Cardiac muscle cell (in vitro differentiated cells and primary cell): ENCODE measurements at regions not wholly inside any gene's neighbourhood (a gene's known extent, or its start where the extent isn't known, plus 50 kb on each side); places are given as distances from the start of the nearest gene placed in this dataset.

ENCODE experiments used
- DNase-seq, 2 donors: peaks; one replicate each; pipeline versions ENCODE4 v3.0.0 to v3.0.0-alpha.2; 2010 to 2017; ENCODE audit warnings: low read depth in 1 of 2, low spot score in 1 of 2
- H3K27ac ChIP-seq: fragments of 200-600 bp; sonication (generic); 2 replicates; pipeline ENCODE4 v1.5.1; 2016
- H3K27me3 ChIP-seq: fragments of 200-600 bp; sonication (generic); 2 replicates; pipeline ENCODE4 v1.6.0; 2016; ENCODE audit warnings: control low read depth
- H3K36me3 ChIP-seq: fragments of 200-600 bp; sonication (generic); 2 replicates; pipeline ENCODE4 v1.5.1; 2016; ENCODE audit warnings: control low read depth
- H3K4me1 ChIP-seq: fragments of 200-600 bp; sonication (generic); 2 replicates; pipeline ENCODE4 v1.8.1; 2017; ENCODE audit warnings: low read depth, mild to moderate bottlenecking, mixed run types
- H3K4me3 ChIP-seq: fragments of 200-600 bp; sonication (generic); 2 replicates; pipeline ENCODE4 v1.5.1; 2016; ENCODE audit warnings: mild to moderate bottlenecking
- H3K9me3 ChIP-seq: fragments of 200-600 bp; sonication (generic); 2 replicates; pipeline ENCODE4 v1.5.1; 2017; ENCODE audit warnings: low read depth, mild to moderate bottlenecking, control low read depth
- TF ChIP-seq, protein P1 (sequence below): IDR thresholded peaks from 2 replicates; pipeline ENCODE4 v1.5.1; 2012; ENCODE audit warnings: low read depth, mild to moderate bottlenecking, low read length

DNA sequence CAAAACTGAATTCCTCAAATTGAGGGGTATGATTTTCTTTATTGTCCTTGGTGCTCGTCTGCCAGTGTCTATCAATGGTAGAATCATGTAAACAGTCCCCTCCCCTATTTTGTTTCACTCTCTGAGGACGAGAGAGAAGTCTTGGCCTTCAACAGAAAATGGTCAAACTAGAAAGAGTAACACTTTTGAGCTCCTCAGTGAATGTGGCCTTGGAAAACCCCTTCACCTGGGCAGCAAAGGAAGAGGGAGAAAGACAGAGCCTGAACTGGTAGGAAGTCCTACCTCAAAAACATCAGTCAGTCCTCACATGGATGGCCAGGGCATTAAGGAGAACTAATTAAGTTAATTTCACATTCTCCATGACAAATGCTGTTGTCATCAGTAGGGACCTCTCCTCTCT, 86.1 kb upstream of the TOP3B start:
- no peaks in the 10 kb centered on the region for H3K9me3 ChIP-seq
- DNase-seq, result no peak
- H3K36me3 ChIP-seq, result no peaks in the 10 kb centered on the region
- no peaks in the 10 kb centered on the region for H3K4me1 ChIP-seq
- H3K4me3 ChIP-seq, result no peak overlapping the region
- H3K27me3 ChIP-seq, result peaks cover 92% of the 10 kb centered on the region
- TF ChIP-seq, protein P1, sequence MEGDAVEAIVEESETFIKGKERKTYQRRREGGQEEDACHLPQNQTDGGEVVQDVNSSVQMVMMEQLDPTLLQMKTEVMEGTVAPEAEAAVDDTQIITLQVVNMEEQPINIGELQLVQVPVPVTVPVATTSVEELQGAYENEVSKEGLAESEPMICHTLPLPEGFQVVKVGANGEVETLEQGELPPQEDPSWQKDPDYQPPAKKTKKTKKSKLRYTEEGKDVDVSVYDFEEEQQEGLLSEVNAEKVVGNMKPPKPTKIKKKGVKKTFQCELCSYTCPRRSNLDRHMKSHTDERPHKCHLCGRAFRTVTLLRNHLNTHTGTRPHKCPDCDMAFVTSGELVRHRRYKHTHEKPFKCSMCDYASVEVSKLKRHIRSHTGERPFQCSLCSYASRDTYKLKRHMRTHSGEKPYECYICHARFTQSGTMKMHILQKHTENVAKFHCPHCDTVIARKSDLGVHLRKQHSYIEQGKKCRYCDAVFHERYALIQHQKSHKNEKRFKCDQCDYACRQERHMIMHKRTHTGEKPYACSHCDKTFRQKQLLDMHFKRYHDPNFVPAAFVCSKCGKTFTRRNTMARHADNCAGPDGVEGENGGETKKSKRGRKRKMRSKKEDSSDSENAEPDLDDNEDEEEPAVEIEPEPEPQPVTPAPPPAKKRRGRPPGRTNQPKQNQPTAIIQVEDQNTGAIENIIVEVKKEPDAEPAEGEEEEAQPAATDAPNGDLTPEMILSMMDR, result no peak
- H3K27ac ChIP-seq, result no peak overlapping the region

DNA sequence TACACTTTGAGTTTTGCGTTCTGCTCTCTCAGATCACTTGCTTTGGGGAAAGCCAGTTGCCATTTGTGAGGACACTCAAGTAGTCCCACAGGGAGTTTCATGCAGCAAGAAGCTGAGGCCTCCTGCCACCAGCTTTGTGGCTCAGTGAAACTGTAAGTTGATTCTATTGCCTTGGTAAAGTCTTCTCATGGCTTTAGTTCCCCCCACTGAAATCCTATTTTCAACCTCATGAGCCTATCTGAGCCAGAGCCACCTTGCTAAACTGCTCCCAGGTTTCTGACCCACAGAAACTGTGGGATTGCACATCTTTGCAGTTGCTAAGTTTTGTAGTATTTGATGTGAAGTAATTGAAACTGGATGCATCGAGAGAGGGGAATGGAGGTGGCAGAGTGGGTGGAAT, 85.4 kb upstream of the TOP3B start:
- H3K4me3 ChIP-seq, result no peak overlapping the region
- no peaks in the 10 kb centered on the region for H3K36me3 ChIP-seq
- no peaks in the 10 kb centered on the region for H3K4me1 ChIP-seq
- TF ChIP-seq, protein P1, result no peak
- H3K9me3 ChIP-seq, result no peaks in the 10 kb centered on the region
- H3K27me3 ChIP-seq, result peaks cover 92% of the 10 kb centered on the region
- H3K27ac ChIP-seq, result no peak overlapping the region
- DNase-seq, result no peak

DNA sequence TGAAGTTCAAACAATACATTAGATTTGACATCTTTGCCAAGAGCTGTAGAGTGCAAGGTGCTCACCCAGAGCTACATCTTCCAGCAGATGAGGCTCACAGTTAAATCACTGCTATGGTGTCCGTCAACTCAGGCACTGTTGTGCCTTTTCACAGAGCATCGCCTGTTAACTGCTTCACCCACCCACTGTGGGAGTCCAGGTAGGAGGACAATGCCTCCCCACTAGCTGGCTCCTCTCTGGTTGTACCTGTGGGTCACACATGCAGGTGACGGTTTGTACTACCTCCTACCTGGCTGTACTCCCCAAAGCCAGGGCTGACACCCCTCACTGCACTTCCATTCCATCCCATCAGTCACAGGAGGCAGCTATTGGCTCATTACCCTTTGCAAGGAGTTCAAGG, 84.6 kb upstream of the TOP3B start:
- Histone ChIP-seq H3K4me1 (no peaks in the 10 kb centered on the region), H3K36me3 (no peaks in the 10 kb centered on the region), H3K9me3 (no peaks in the 10 kb centered on the region), H3K27ac (no peak overlapping the region), H3K27me3 (peaks cover 88% of the 10 kb centered on the region), H3K4me3 (no peak overlapping the region)
- no peak for DNase-seq
- TF ChIP-seq, protein P1, result no peak

DNA sequence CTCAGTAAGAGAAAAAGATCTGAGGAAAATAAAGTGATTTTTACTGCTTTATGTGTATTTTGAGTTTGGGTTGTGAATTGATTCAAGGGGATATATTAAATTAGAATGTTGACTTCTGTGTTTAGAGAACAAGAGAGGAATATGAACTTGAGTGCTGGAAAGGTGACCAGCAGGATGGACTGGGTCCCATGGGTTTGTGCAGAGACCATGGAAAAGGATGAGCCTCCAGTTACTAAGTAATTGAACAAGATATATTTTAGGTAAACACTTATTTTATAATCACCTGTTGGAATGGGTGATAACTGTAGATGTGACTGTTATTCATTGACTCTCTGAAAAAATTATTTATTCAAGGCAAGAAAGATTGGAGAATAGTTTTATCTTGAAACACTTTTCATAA, 82.0 kb upstream of the TOP3B start:
- Histone ChIP-seq H3K27ac (no peak overlapping the region), H3K9me3 (no peaks in the 10 kb centered on the region), H3K4me1 (no peaks in the 10 kb centered on the region), H3K4me3 (no peak overlapping the region), H3K36me3 (no peaks in the 10 kb centered on the region), H3K27me3 (peaks cover 68% of the 10 kb centered on the region)
- DNase-seq, result no peak
- TF ChIP-seq, protein P1, result no peak

DNA sequence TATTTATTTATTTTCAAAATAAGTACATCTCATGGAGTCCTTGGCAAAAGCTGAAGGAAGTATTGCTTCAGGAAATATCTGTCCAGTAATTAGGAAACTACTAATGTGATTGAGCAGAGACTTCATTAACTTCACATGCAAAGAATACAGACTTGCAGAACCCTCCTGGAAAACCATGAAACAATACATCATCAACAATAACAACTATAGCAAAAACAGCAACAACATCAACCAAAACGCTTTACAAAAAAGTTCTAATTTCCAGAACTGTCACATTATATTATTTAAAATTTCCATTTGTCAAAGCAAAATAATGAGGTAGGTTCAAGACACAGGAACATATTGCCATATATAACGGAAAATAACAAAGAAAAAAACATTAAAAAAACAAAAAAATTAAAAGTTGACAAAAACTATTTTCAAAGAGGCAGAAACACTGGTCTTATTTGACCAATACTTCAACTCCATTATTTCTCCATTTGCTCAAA, 79.8 kb upstream of the TOP3B start:
- no peaks in the 10 kb centered on the region for H3K36me3 ChIP-seq
- no peaks in the 10 kb centered on the region for H3K4me1 ChIP-seq
- peaks cover 50% of the 10 kb centered on the region for H3K27me3 ChIP-seq

More for the DNA sequence above, 79.8 kb upstream of the TOP3B start:
- TF ChIP-seq, protein P1, result no peak
- Histone ChIP-seq H3K9me3 (no peaks in the 10 kb centered on the region), H3K27ac (no peak overlapping the region), H3K4me3 (no peak overlapping the region)
- no peak for DNase-seq
